ENCODE measurements at regions not wholly inside any gene's neighbourhood (a gene's known extent, or its start where the extent isn't known, plus 50 kb on each side); places are given as distances from the start of the nearest gene placed in this dataset.
A peak's percentile ranks its signal among the peaks of the same experiment; 100 is the strongest.

- Mint-ChIP-seq H3K4me1 (ENCODE audit: low read depth, unreplicated experiment) (peaks cover 5% of the 10 kb centered on the region), H3K9me3 (ENCODE audit: unreplicated experiment) (no peaks in the 10 kb centered on the region), H3K27ac (ENCODE audit: unreplicated experiment) (peak overlapping the region; percentile 41), H3K27me3 (ENCODE audit: low read depth, unreplicated experiment) (peaks cover 52% of the 10 kb centered on the region), H3K4me3 (ENCODE audit: unreplicated experiment) (no peak overlapping the region), H3K36me3 (ENCODE audit: low read depth, unreplicated experiment) (no peaks in the 10 kb centered on the region)
- TF ChIP-seq EZH2 (IDR thresholded peaks at IDR 0.05; ENCODE audit: insufficient read depth, low read length) (no peak), CTCF (IDR thresholded peaks at IDR 0.05; ENCODE audit: insufficient read depth, low read depth, low read length) (no peak)
- H3K4me2 ChIP-seq (ENCODE audit: low read length): peak overlapping the region; percentile 93
- peak overlapping the region; percentile 80 for H2AFZ ChIP-seq (ENCODE audit: low read depth, low read length)
- DNase-seq (ENCODE audit: low read depth) (no peak), FAIRE-seq (no peak)
- H3K79me2 ChIP-seq (ENCODE audit: insufficient read depth, low read length): no peaks in the 10 kb centered on the region
- no peaks in the 10 kb centered on the region for H3K9me3 ChIP-seq (ENCODE audit: insufficient read depth, low read depth, low read length)
- H3K4me1 ChIP-seq (ENCODE audit: insufficient read depth, low read length): peaks cover 16% of the 10 kb centered on the region
- H3K27ac ChIP-seq (ENCODE audit: low read depth, low read length): no peak overlapping the region
- H3K4me3 ChIP-seq (ENCODE audit: insufficient read depth, low read depth, low read length): peak overlapping the region; percentile 55
- H4K20me1 ChIP-seq (ENCODE audit: insufficient read depth, low read length): no peaks in the 10 kb centered on the region
- H3K27me3 ChIP-seq (ENCODE audit: insufficient read depth, low read length): peaks cover 8% of the 10 kb centered on the region
- peak overlapping the region; percentile 58 for H3K9ac ChIP-seq (ENCODE audit: low read length)
- no peaks in the 10 kb centered on the region for H3K36me3 ChIP-seq (ENCODE audit: insufficient read depth, low read length)
Observed at GRCh38 chr1:209207126-209207700, 376.3 kb upstream of the CAMK1G start.

GRCh38 chr1:209207701-209208286 lies 375.7 kb upstream of the CAMK1G start:
- H3K4me1 ChIP-seq (ENCODE audit: insufficient read depth, low read length): peaks cover 16% of the 10 kb centered on the region
- H3K4me1 Mint-ChIP-seq (ENCODE audit: low read depth, unreplicated experiment): peaks cover 5% of the 10 kb centered on the region
- no peaks in the 10 kb centered on the region for H3K9me3 ChIP-seq (ENCODE audit: insufficient read depth, low read depth, low read length)
- H4K20me1 ChIP-seq (ENCODE audit: insufficient read depth, low read length): no peaks in the 10 kb centered on the region
- H3K9me3 Mint-ChIP-seq (ENCODE audit: unreplicated experiment): no peaks in the 10 kb centered on the region
- DNase-seq (ENCODE audit: low read depth) (peak; percentile 47), FAIRE-seq (no peak)
- H3K9ac ChIP-seq (ENCODE audit: low read length): peak overlapping the region; percentile 58
- peak overlapping the region; percentile 55 for H3K4me3 ChIP-seq (ENCODE audit: insufficient read depth, low read depth, low read length)
- peak overlapping the region; percentile 93 for H3K4me2 ChIP-seq (ENCODE audit: low read length)
- no peaks in the 10 kb centered on the region for H3K79me2 ChIP-seq (ENCODE audit: insufficient read depth, low read length)
- no peaks in the 10 kb centered on the region for H3K36me3 ChIP-seq (ENCODE audit: insufficient read depth, low read length)
- TF ChIP-seq EZH2 (IDR thresholded peaks at IDR 0.05; ENCODE audit: insufficient read depth, low read length) (no peak), CTCF (IDR thresholded peaks at IDR 0.05; ENCODE audit: insufficient read depth, low read depth, low read length) (peak; percentile 62)
- H3K4me3 Mint-ChIP-seq (ENCODE audit: unreplicated experiment): peak overlapping the region; percentile 81
- peaks cover 56% of the 10 kb centered on the region for H3K27me3 Mint-ChIP-seq (ENCODE audit: low read depth, unreplicated experiment)
- H2AFZ ChIP-seq (ENCODE audit: low read depth, low read length): peak overlapping the region; percentile 80
- H3K27me3 ChIP-seq (ENCODE audit: insufficient read depth, low read length): peaks cover 8% of the 10 kb centered on the region
- H3K27ac Mint-ChIP-seq (ENCODE audit: unreplicated experiment): peak overlapping the region; percentile 42
- no peak overlapping the region for H3K27ac ChIP-seq (ENCODE audit: low read depth, low read length)
- no peaks in the 10 kb centered on the region for H3K36me3 Mint-ChIP-seq (ENCODE audit: low read depth, unreplicated experiment)

GRCh38 chr1:209208648-209209047 lies 374.9 kb upstream of the CAMK1G start:
- FAIRE-seq: no peak
- no peaks in the 10 kb centered on the region for H3K9me3 Mint-ChIP-seq (ENCODE audit: unreplicated experiment)

More at GRCh38 chr1:209208648-209209047, 374.9 kb upstream of the CAMK1G start:
- no peaks in the 10 kb centered on the region for H3K36me3 ChIP-seq (ENCODE audit: insufficient read depth, low read length)
- DNase-seq (ENCODE audit: low read depth): peak; percentile 12
- H3K4me2 ChIP-seq (ENCODE audit: low read length): peak overlapping the region; percentile 93
- H4K20me1 ChIP-seq (ENCODE audit: insufficient read depth, low read length): no peaks in the 10 kb centered on the region
- Mint-ChIP-seq H3K4me1 (ENCODE audit: low read depth, unreplicated experiment) (peaks cover 5% of the 10 kb centered on the region), H3K4me3 (ENCODE audit: unreplicated experiment) (no peak overlapping the region), H3K27ac (ENCODE audit: unreplicated experiment) (no peak overlapping the region), H3K36me3 (ENCODE audit: low read depth, unreplicated experiment) (no peaks in the 10 kb centered on the region), H3K27me3 (ENCODE audit: low read depth, unreplicated experiment) (peaks cover 56% of the 10 kb centered on the region)
- TF ChIP-seq CTCF (IDR thresholded peaks at IDR 0.05; ENCODE audit: insufficient read depth, low read depth, low read length) (no peak), EZH2 (IDR thresholded peaks at IDR 0.05; ENCODE audit: insufficient read depth, low read length) (no peak)
- peaks cover 16% of the 10 kb centered on the region for H3K4me1 ChIP-seq (ENCODE audit: insufficient read depth, low read length)
- no peaks in the 10 kb centered on the region for H3K9me3 ChIP-seq (ENCODE audit: insufficient read depth, low read depth, low read length)
- peaks cover 8% of the 10 kb centered on the region for H3K27me3 ChIP-seq (ENCODE audit: insufficient read depth, low read length)
- no peaks in the 10 kb centered on the region for H3K79me2 ChIP-seq (ENCODE audit: insufficient read depth, low read length)
- H2AFZ ChIP-seq (ENCODE audit: low read depth, low read length): no peak overlapping the region
- H3K4me3 ChIP-seq (ENCODE audit: insufficient read depth, low read depth, low read length): peak overlapping the region; percentile 55
- H3K27ac ChIP-seq (ENCODE audit: low read depth, low read length): no peak overlapping the region
- H3K9ac ChIP-seq (ENCODE audit: low read length): no peak overlapping the region
